ENCODE measurements at regions not wholly inside any gene's neighbourhood (a gene's known extent, or its start where the extent isn't known, plus 50 kb on each side); places are given as distances from the start of the nearest gene placed in this dataset.

DNA sequence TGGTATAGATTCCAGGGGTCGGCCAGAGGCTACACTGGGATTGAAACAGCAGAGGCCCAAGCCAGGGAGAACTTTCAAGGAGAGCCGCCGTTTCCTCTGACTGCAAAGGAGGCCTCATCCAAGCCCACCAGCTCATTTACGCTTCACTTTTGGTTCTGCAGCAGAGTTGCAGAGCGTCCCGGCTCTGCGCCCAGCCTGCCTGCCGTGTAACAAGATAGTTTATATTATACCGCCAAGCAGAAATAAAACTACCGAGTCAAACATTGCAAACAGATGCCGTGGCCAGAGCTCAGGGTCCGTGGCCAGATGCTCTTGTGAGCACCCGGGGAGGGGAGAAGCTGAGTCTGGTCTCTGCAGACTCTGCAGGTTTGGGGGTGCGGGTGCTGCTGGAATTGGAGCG, 60.7 kb upstream of the TBX3 start:
- H3K79me2 ChIP-seq (ENCODE audit: control insufficient read depth, insufficient read depth, low read length) = no peaks in the 10 kb centered on the region
- POLR2A ChIA-PET = interaction anchor here (0.5 to 1.5 kb wide), 3 partner anchors 9 to 27 kb away, joined by 3 to 6 read pairs (median 3); no protein-coding TSS in a partner anchor
- FAIRE-seq (no peak), DNase-seq (ENCODE audit: extremely low read depth in 1 of 4, low spot score in 3 of 4) (no peak), ATAC-seq (no peak)
- CTCF ChIA-PET (ENCODE audit: low intra/inter-chr PET ratio) = no interaction called here
- no peak overlapping the region for H2AFZ ChIP-seq (ENCODE audit: low read depth, low read length)
- peaks cover 5 to 17% of the 10 kb centered on the region in 2 experiments; a peak in 4 of 5 replicates for H3K27me3 ChIP-seq (ENCODE audit: control insufficient read depth in 2 of 2, insufficient read depth in 2 of 2, low read length in 2 of 2)
- 3% methylated on average over 15 of the region's 15 CpGs for whole genome bisulfite sequencing (ENCODE audit: insufficient coverage, low coverage, missing lambda C conversion rate)
- BruUV-seq (replicated peaks) = no TSS peak
- H3K4me1 ChIP-seq (replicated peaks in 1 of 2; ENCODE audit: control insufficient read depth in 2 of 2, insufficient read depth in 2 of 2, low read length in 2 of 2) = no peaks in the 10 kb centered on the region; a peak in 1 of 5 replicates
- TF ChIP-seq CHCHD3 (CRISPR knock-in tag; IDR thresholded peaks at IDR 0.05) (no peak), FOXA3 (CRISPR knock-in tag; conservative IDR thresholded peaks at IDR 0.05 in 1 of 2, IDR thresholded peaks at IDR 0.05 in 1 of 2) (no peak), FOXJ3 (CRISPR knock-in tag; IDR thresholded peaks at IDR 0.05) (no peak), YY1 (IDR thresholded peaks at IDR 0.05; ENCODE audit: borderline replicate concordance in 1 of 3, control insufficient read depth in 1 of 3, extremely low read depth in 1 of 3, insufficient read depth in 3 of 3, insufficient read length in 1 of 3, insufficient replicate concordance in 2 of 3, low read depth in 1 of 3, low read length in 2 of 3) (no peak), GABPB2 (CRISPR knock-in tag; conservative IDR thresholded peaks at IDR 0.05) (no peak)
- TF ChIP-seq, protein P1, sequence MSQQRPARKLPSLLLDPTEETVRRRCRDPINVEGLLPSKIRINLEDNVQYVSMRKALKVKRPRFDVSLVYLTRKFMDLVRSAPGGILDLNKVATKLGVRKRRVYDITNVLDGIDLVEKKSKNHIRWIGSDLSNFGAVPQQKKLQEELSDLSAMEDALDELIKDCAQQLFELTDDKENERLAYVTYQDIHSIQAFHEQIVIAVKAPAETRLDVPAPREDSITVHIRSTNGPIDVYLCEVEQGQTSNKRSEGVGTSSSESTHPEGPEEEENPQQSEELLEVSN (IDR thresholded peaks at IDR 0.05; ENCODE audit: borderline replicate concordance in 1 of 2, extremely low read depth in 1 of 2, insufficient read depth in 1 of 2, insufficient read length in 1 of 2, low read depth in 1 of 2, low read length in 1 of 2, poor library complexity in 1 of 2, severe bottlenecking in 1 of 2) = no peak
- no peak overlapping the region for H3K4me3 ChIP-seq
- no peaks in the 10 kb centered on the region for H3K9me1 ChIP-seq (ENCODE audit: control insufficient read depth, insufficient read depth, low read length)
- intact Hi-C loops (cut with micrococcal nuclease) = no loop called here
- H3K27ac ChIP-seq (ENCODE audit: extremely low read depth, low read depth, low read length) = no peak overlapping the region
- no peak overlapping the region for H3K9ac ChIP-seq (ENCODE audit: insufficient read depth in 1 of 2, low read depth in 2 of 2, low read length in 2 of 2)
- no peaks in the 10 kb centered on the region for H3K36me3 ChIP-seq (ENCODE audit: control insufficient read depth, insufficient read depth, low read length)
- in situ Hi-C loops (cut with MboI) = no loop called here
- H4K20me1 ChIP-seq (replicated peaks; ENCODE audit: control insufficient read depth, insufficient read depth, low read length) = no peaks in the 10 kb centered on the region; the same call in 1 of the 2 replicates
- H3K9me3 ChIP-seq (replicated peaks; ENCODE audit: control insufficient read depth, insufficient read depth, low read depth, low read length) = no peaks in the 10 kb centered on the region
- no peak overlapping the region for H3K4me2 ChIP-seq (ENCODE audit: insufficient read depth, low read length)

Measured in K562 (cell line).